Gastrocnemius medialis (tissue), 4 donors: ENCODE measurements at regions not wholly inside any gene's neighbourhood (a gene's known extent, or its start where the extent isn't known, plus 50 kb on each side); places are given as distances from the start of the nearest gene placed in this dataset.

Experiments used
- POLR2A ChIP-seq, 2 donors: fragments of 450-650 bp; IDR thresholded peaks; one replicate each; pipeline ENCODE4 v1.6.1; 2017; ENCODE audit warnings: antibody characterized with exemption in 2 of 2, mild to moderate bottlenecking in 2 of 2, moderate library complexity in 2 of 2
- TF ChIP-seq, protein P1 (sequence below), 5 experiments: fragments of 450-650 bp in 3 of 5; fragments of 200-600 bp in 2 of 5; sonication (generic) in 2 of 5; IDR thresholded peaks in 4 of 5; conservative IDR thresholded peaks in 1 of 5; 1 replicate in 4 of 5; 2 replicates in 1 of 5; pipeline ENCODE4 v1.5.1; 2016 to 2019; ENCODE audit warnings: antibody characterized with exemption in 5 of 5, mild to moderate bottlenecking in 3 of 5, moderate library complexity in 3 of 5

DNA sequence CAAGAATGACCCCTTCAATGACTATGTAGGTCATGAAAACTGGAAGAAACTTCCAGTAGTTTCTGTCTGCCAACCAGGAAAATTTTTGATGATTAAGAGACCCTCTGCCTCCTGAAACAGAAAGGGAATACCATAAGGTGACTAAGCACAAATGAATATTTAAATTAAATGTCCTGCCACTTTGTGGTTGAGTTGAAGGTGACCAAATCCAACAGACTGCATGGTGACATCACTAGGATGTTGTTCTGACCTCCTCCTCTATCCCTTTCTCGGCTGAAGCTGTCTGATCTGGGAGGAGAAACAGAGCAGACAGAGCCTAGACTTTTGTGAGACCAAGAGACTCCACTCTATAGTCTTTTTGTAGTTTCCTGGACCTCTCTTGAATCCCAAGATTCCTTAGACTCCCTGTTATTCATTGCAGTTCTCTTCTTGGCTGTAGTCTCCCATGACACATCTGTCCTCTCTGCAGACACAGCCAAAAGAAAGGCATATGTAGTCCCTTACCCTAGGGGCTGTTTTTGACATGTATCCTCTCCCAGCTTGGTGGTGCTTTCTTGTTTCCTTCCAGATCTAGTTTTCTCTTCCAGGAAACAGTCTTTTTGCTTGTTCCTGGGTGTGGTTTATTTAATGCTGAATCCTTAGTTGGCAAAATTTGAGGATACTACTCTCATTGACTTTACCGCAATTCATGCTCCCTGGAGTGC, 55.2 kb upstream of the UBE3A start:
- TF ChIP-seq, protein P1, sequence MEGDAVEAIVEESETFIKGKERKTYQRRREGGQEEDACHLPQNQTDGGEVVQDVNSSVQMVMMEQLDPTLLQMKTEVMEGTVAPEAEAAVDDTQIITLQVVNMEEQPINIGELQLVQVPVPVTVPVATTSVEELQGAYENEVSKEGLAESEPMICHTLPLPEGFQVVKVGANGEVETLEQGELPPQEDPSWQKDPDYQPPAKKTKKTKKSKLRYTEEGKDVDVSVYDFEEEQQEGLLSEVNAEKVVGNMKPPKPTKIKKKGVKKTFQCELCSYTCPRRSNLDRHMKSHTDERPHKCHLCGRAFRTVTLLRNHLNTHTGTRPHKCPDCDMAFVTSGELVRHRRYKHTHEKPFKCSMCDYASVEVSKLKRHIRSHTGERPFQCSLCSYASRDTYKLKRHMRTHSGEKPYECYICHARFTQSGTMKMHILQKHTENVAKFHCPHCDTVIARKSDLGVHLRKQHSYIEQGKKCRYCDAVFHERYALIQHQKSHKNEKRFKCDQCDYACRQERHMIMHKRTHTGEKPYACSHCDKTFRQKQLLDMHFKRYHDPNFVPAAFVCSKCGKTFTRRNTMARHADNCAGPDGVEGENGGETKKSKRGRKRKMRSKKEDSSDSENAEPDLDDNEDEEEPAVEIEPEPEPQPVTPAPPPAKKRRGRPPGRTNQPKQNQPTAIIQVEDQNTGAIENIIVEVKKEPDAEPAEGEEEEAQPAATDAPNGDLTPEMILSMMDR (IDR thresholded peaks at IDR 0.05 in 4 of 5, conservative IDR thresholded peaks at IDR 0.05 in 1 of 5): no peak
- no peak for TF ChIP-seq POLR2A (IDR thresholded peaks at IDR 0.05)
